ENCODE measurements at regions not wholly inside any gene's neighbourhood (a gene's known extent, or its start where the extent isn't known, plus 50 kb on each side); places are given as distances from the start of the nearest gene placed in this dataset.
"Not testable (repeated sequence)": the region's sequence is repeated elsewhere in the genome, so short reads cannot be mapped to it uniquely, and the experiment has no call there.

GRCh38 chr3:166697495-166697894 lies 682.6 kb downstream of the ZBBX start:
- TF ChIP-seq POLR2A (IDR thresholded peaks at IDR 0.05), result no peak
- TF ChIP-seq, protein P1, sequence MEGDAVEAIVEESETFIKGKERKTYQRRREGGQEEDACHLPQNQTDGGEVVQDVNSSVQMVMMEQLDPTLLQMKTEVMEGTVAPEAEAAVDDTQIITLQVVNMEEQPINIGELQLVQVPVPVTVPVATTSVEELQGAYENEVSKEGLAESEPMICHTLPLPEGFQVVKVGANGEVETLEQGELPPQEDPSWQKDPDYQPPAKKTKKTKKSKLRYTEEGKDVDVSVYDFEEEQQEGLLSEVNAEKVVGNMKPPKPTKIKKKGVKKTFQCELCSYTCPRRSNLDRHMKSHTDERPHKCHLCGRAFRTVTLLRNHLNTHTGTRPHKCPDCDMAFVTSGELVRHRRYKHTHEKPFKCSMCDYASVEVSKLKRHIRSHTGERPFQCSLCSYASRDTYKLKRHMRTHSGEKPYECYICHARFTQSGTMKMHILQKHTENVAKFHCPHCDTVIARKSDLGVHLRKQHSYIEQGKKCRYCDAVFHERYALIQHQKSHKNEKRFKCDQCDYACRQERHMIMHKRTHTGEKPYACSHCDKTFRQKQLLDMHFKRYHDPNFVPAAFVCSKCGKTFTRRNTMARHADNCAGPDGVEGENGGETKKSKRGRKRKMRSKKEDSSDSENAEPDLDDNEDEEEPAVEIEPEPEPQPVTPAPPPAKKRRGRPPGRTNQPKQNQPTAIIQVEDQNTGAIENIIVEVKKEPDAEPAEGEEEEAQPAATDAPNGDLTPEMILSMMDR (IDR thresholded peaks at IDR 0.05), result no peak
- Histone ChIP-seq H3K27me3 (no peaks in the 10 kb centered on the region), H3K36me3 (no peaks in the 10 kb centered on the region), H3K4me3 (no peak overlapping the region), H3K27ac (no peak overlapping the region), H3K4me1 (no peaks in the 10 kb centered on the region), H3K9me3 (no peaks in the 10 kb centered on the region)
- intact Hi-C loops (cut with DNase I), result no loop called here
- no peak for DNase-seq (ENCODE audit: extremely low spot score in 2 of 2)

DNA sequence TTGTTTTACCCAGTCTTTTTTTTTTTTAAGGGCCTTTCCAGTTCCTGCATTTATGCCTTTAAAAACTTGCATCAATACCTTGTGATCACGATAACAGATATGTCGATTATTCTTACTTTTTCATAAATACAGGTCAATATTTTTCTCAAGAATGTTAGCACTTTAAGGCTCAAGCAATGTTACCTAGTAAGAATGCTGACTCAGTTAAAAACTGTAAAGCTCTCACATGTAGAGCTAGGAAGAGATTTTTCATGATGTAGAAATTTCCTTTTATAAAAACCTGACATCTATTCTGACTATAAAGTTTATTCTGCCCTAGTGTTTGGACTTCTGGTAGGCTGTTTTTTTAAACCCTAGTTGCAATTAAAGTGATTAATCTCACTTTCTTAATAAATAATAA lies 684.0 kb downstream of the ZBBX start:
- TF ChIP-seq, protein P1 (IDR thresholded peaks at IDR 0.05), result no peak
- no peak for TF ChIP-seq POLR2AphosphoS5 (IDR thresholded peaks at IDR 0.05; ENCODE audit: insufficient read depth in 1 of 2, low read depth in 1 of 2)
- DNase-seq (ENCODE audit: extremely low spot score in 2 of 2), result no peak
- intact Hi-C loops (cut with DNase I), result no loop called here

GRCh38 chr3:166688665-166689064 lies 691.4 kb downstream of the ZBBX start:
- intact Hi-C loops (cut with DNase I), result no loop called here
- no peak overlapping the region for H3K27ac ChIP-seq
- no peak for TF ChIP-seq POLR2AphosphoS5 (IDR thresholded peaks at IDR 0.05; ENCODE audit: insufficient read depth in 1 of 2, low read depth in 1 of 2)
- no peak for TF ChIP-seq POLR2A (IDR thresholded peaks at IDR 0.05)
- TF ChIP-seq, protein P1 (IDR thresholded peaks at IDR 0.05), result no peak
- H3K4me3 ChIP-seq, result no peak overlapping the region
- no peaks in the 10 kb centered on the region for H3K4me1 ChIP-seq
- H3K36me3 ChIP-seq, result no peaks in the 10 kb centered on the region
- H3K9me3 ChIP-seq, result no peaks in the 10 kb centered on the region
- H3K27me3 ChIP-seq, result no peaks in the 10 kb centered on the region
- no peak for DNase-seq (ENCODE audit: extremely low spot score in 2 of 2)

More for the DNA sequence above, 684.0 kb downstream of the ZBBX start:
- H3K9me3 ChIP-seq, result no peaks in the 10 kb centered on the region
- no peak overlapping the region for H3K27ac ChIP-seq
- no peaks in the 10 kb centered on the region for H3K36me3 ChIP-seq
- no peaks in the 10 kb centered on the region for H3K4me1 ChIP-seq
- no peaks in the 10 kb centered on the region for H3K27me3 ChIP-seq
- H3K4me3 ChIP-seq, result no peak overlapping the region

GRCh38 chr3:166685246-166685645 lies 694.9 kb downstream of the ZBBX start:
- Histone ChIP-seq H3K4me1 (no peaks in the 10 kb centered on the region), H3K27me3 (no peaks in the 10 kb centered on the region), H3K4me3 (no peak overlapping the region), H3K27ac (no peak overlapping the region), H3K9me3 (no peaks in the 10 kb centered on the region), H3K36me3 (no peaks in the 10 kb centered on the region)
- intact Hi-C loops (cut with DNase I), result no loop called here
- TF ChIP-seq, protein P1 (IDR thresholded peaks at IDR 0.05), result no peak
- TF ChIP-seq POLR2AphosphoS5 (IDR thresholded peaks at IDR 0.05; ENCODE audit: insufficient read depth in 1 of 2, low read depth in 1 of 2) (no peak), POLR2A (IDR thresholded peaks at IDR 0.05) (no peak)
- DNase-seq (ENCODE audit: extremely low spot score in 2 of 2), result no peak

GRCh38 chr3:166684077-166684476 lies 696.0 kb downstream of the ZBBX start:
- intact Hi-C loops (cut with DNase I); H3K36me3 ChIP-seq; H3K4me3 ChIP-seq; H3K9me3 ChIP-seq; DNase-seq (ENCODE audit: extremely low spot score in 2 of 2); H3K27ac ChIP-seq; H3K4me1 ChIP-seq; H3K27me3 ChIP-seq: not testable (repeated sequence)

DNA sequence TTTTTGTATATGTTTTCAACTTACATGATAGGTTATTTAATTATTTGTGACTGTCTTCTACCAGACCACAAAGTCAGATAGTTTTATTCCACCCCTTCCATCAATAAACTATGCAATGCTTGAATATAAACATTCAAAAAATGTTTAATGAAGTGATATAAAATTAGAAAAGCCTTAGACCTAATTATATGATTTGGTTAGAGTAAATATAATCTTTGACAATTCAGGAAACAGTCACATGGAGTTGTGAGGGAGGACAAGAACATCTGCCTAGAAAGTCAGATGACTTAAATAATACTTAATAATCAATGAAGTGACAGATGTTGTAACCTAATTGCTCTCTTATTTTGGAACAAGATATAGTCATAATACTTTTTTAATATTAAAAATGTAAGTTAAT lies 710.3 kb downstream of the ZBBX start:
- no peak overlapping the region for H3K4me3 ChIP-seq
- no peaks in the 10 kb centered on the region for H3K4me1 ChIP-seq
- intact Hi-C loops (cut with DNase I), result no loop called here
- no peaks in the 10 kb centered on the region for H3K27me3 ChIP-seq
- H3K36me3 ChIP-seq, result no peaks in the 10 kb centered on the region
- H3K27ac ChIP-seq, result no peak overlapping the region
- no peaks in the 10 kb centered on the region for H3K9me3 ChIP-seq
- no peak for TF ChIP-seq POLR2AphosphoS5 (IDR thresholded peaks at IDR 0.05; ENCODE audit: insufficient read depth in 1 of 2, low read depth in 1 of 2)
- no peak for TF ChIP-seq POLR2A (IDR thresholded peaks at IDR 0.05)
- TF ChIP-seq, protein P1 (IDR thresholded peaks at IDR 0.05), result no peak
- DNase-seq (ENCODE audit: extremely low spot score in 2 of 2), result no peak

All from vagina (tissue), 2 donors.